ENCODE measurements at regions not wholly inside any gene's neighbourhood (a gene's known extent, or its start where the extent isn't known, plus 50 kb on each side); places are given as distances from the start of the nearest gene placed in this dataset.

GRCh38 chr17:72380120-72380519, 259.3 kb downstream of the SOX9 start:
- Histone ChIP-seq H3K4me1 (ENCODE audit: insufficient read depth) (peaks cover 30% of the 10 kb centered on the region), H3K4me3 (no peak overlapping the region), H3K27ac (ENCODE audit: low read depth) (no peak overlapping the region), H3F3A (replicated peaks; ENCODE audit: low read depth) (0 out of 2 replicates have a peak, but pooled peaks cover 4% of the 10 kb centered on the region), H3K4me2 (no peak overlapping the region), H3K79me2 (replicated peaks; ENCODE audit: insufficient read depth) (no peaks in the 10 kb centered on the region), H3K9me2 (ENCODE audit: insufficient read depth) (no peaks in the 10 kb centered on the region), H4K20me1 (replicated peaks; ENCODE audit: insufficient read depth) (no peaks in the 10 kb centered on the region), H3K27me3 (ENCODE audit: insufficient read depth) (no peaks in the 10 kb centered on the region), H3K36me3 (ENCODE audit: insufficient read depth) (no peaks in the 10 kb centered on the region), H2AFZ (no peak overlapping the region)
- Mint-ChIP-seq H3K4me3 (no peak overlapping the region), H3K27me3 (ENCODE audit: insufficient read depth, low read depth, poor library complexity) (peaks cover 3% of the 10 kb centered on the region), H3K36me3 (ENCODE audit: low read depth) (no peaks in the 10 kb centered on the region), H3K4me1 (peaks cover 38% of the 10 kb centered on the region), H3K9me3 (no peaks in the 10 kb centered on the region; the same call in 1 of the 3 replicates), H3K27ac (no peak overlapping the region)
- DNase-seq (ENCODE audit: low spot score) (no peak), ATAC-seq (no peak)
- no peak for TF ChIP-seq ETS1 (IDR thresholded peaks at IDR 0.05)
- TF ChIP-seq ZNF114 (CRISPR knock-in tag; IDR thresholded peaks at IDR 0.05) = no peak
- TF ChIP-seq REST (IDR thresholded peaks at IDR 0.05; ENCODE audit: unreplicated experiment) = no peak

GRCh38 chr17:72380737-72381136, 259.9 kb downstream of the SOX9 start:
- H3K4me3 ChIP-seq = no peak overlapping the region
- DNase-seq (ENCODE audit: low spot score) (no peak), ATAC-seq (no peak)
- TF ChIP-seq POLR2AphosphoS5 (IDR thresholded peaks at IDR 0.05; ENCODE audit: low read depth) (no peak), CREB1 (CRISPR knock-in tag; IDR thresholded peaks at IDR 0.05; ENCODE audit: low read depth) (no peak), NANOG (IDR thresholded peaks at IDR 0.05; ENCODE audit: borderline replicate concordance) (no peak)
- no peaks in the 10 kb centered on the region; the same call in 1 of the 3 replicates for H3K9me3 Mint-ChIP-seq
- H3K36me3 Mint-ChIP-seq (ENCODE audit: low read depth) = no peaks in the 10 kb centered on the region
- H3K27ac Mint-ChIP-seq = no peak overlapping the region
- no peaks in the 10 kb centered on the region for H3K36me3 ChIP-seq (ENCODE audit: insufficient read depth)
- H3K27ac ChIP-seq (ENCODE audit: low read depth) = no peak overlapping the region
- no peak overlapping the region for H3K4me3 Mint-ChIP-seq
- no peak overlapping the region for H3K4me2 ChIP-seq
- peaks cover 30% of the 10 kb centered on the region for H3K4me1 ChIP-seq (ENCODE audit: insufficient read depth)
- H2AFZ ChIP-seq = no peak overlapping the region
- H3F3A ChIP-seq (replicated peaks; ENCODE audit: low read depth) = 0 out of 2 replicates have a peak, but pooled peaks cover 4% of the 10 kb centered on the region
- peaks cover 35% of the 10 kb centered on the region for H3K4me1 Mint-ChIP-seq
- H3K79me2 ChIP-seq (replicated peaks; ENCODE audit: insufficient read depth) = no peaks in the 10 kb centered on the region
- no peaks in the 10 kb centered on the region for H3K9me2 ChIP-seq (ENCODE audit: insufficient read depth)
- no peaks in the 10 kb centered on the region for H3K27me3 ChIP-seq (ENCODE audit: insufficient read depth)
- H4K20me1 ChIP-seq (replicated peaks; ENCODE audit: insufficient read depth) = no peaks in the 10 kb centered on the region
- peaks cover 4% of the 10 kb centered on the region for H3K27me3 Mint-ChIP-seq (ENCODE audit: insufficient read depth, low read depth, poor library complexity)

Measured in GM23338 (cell line).